ENCODE measurements at regions not wholly inside any gene's neighbourhood (a gene's known extent, or its start where the extent isn't known, plus 50 kb on each side); places are given as distances from the start of the nearest gene placed in this dataset.

DNA sequence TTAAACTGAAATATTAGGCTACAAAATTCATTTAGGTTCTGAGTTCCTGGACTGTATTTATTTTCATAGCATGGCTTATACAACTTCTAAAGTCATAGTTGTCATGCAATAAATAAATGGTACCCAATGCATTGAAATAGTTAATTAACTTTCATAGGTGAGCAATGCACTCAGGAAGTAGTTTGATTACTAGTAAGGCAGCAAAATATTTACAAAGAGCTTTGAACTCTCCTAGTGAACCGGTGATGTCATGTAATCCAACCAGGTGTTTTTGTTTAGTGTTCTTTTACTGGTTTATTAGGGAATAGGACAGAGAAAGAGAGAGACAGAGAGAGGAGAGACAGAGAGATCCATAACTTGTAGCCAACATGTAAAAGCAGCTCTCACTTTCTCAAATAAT lies 228.6 kb upstream of the CTSO start:
- Histone ChIP-seq H3F3A (ENCODE audit: insufficient read depth) (no peaks in the 10 kb centered on the region), H2AFZ (ENCODE audit: low read depth, low read length, severe bottlenecking) (no peak overlapping the region)

DNA sequence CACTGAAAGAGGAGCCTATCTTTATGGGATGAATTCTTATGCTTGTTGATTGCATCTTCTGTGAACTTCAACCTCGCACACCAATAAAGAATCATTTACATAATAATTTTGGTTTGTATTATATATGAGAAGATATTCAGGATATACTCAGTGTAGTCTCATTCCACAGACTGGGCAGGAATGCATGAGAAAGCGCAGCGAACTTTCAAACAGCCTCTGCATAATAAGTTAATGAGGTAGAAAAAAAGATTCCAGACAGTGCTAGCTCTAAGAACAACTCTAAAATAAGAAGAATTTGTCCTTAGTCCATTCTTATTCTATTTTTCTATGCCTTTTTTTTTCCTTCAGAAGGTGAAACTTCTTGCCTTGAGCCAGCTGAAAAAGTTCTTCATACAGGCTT lies 224.3 kb upstream of the CTSO start:
- H3K4me2 ChIP-seq (ENCODE audit: low read depth, low read length, poor library complexity, severe bottlenecking) = no peak overlapping the region
- H3K27ac ChIP-seq (ENCODE audit: low read depth, low read length) = no peak overlapping the region
- H2AFZ ChIP-seq (ENCODE audit: low read depth, low read length, severe bottlenecking) = no peak overlapping the region
- H3K4me3 ChIP-seq (ENCODE audit: insufficient read depth, low read length, poor library complexity, severe bottlenecking) = no peak overlapping the region
- no peaks in the 10 kb centered on the region for H3K9me3 ChIP-seq (ENCODE audit: insufficient read depth, low read length)
- H3K36me3 ChIP-seq (ENCODE audit: low read length) = no peaks in the 10 kb centered on the region
- H3K27me3 ChIP-seq (ENCODE audit: low read length) = no peaks in the 10 kb centered on the region
- H3K9me2 ChIP-seq (replicated peaks; ENCODE audit: insufficient read depth, low read length) = no peaks in the 10 kb centered on the region
- TF ChIP-seq EZH2phosphoT487 (conservative IDR thresholded peaks at IDR 0.05; ENCODE audit: low read length) = no peak
- TF ChIP-seq, protein P1, sequence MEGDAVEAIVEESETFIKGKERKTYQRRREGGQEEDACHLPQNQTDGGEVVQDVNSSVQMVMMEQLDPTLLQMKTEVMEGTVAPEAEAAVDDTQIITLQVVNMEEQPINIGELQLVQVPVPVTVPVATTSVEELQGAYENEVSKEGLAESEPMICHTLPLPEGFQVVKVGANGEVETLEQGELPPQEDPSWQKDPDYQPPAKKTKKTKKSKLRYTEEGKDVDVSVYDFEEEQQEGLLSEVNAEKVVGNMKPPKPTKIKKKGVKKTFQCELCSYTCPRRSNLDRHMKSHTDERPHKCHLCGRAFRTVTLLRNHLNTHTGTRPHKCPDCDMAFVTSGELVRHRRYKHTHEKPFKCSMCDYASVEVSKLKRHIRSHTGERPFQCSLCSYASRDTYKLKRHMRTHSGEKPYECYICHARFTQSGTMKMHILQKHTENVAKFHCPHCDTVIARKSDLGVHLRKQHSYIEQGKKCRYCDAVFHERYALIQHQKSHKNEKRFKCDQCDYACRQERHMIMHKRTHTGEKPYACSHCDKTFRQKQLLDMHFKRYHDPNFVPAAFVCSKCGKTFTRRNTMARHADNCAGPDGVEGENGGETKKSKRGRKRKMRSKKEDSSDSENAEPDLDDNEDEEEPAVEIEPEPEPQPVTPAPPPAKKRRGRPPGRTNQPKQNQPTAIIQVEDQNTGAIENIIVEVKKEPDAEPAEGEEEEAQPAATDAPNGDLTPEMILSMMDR (IDR thresholded peaks at IDR 0.05; ENCODE audit: insufficient read depth, low read length, poor library complexity, severe bottlenecking) = no peak
- no peaks in the 10 kb centered on the region for H4K20me1 ChIP-seq (ENCODE audit: low read depth, low read length)
- H3K79me2 ChIP-seq (ENCODE audit: insufficient read depth, low read length) = no peaks in the 10 kb centered on the region
- no peaks in the 10 kb centered on the region for H3F3A ChIP-seq (ENCODE audit: insufficient read depth)
- H3K9ac ChIP-seq (ENCODE audit: low read length) = no peak overlapping the region

More for the DNA sequence above, 228.6 kb upstream of the CTSO start:
- Histone ChIP-seq H3K4me3 (ENCODE audit: insufficient read depth, low read length, poor library complexity, severe bottlenecking) (no peak overlapping the region), H3K79me2 (ENCODE audit: insufficient read depth, low read length) (no peaks in the 10 kb centered on the region), H4K20me1 (ENCODE audit: low read depth, low read length) (no peaks in the 10 kb centered on the region), H3K9me3 (ENCODE audit: insufficient read depth, low read length) (no peaks in the 10 kb centered on the region), H3K36me3 (ENCODE audit: low read length) (no peaks in the 10 kb centered on the region), H3K27me3 (ENCODE audit: low read length) (no peaks in the 10 kb centered on the region), H3K27ac (ENCODE audit: low read depth, low read length) (no peak overlapping the region), H3K9me2 (replicated peaks; ENCODE audit: insufficient read depth, low read length) (no peaks in the 10 kb centered on the region), H3K4me2 (ENCODE audit: low read depth, low read length, poor library complexity, severe bottlenecking) (no peak overlapping the region), H3K9ac (ENCODE audit: low read length) (no peak overlapping the region)
- TF ChIP-seq, protein P1 (IDR thresholded peaks at IDR 0.05; ENCODE audit: insufficient read depth, low read length, poor library complexity, severe bottlenecking) = no peak
- TF ChIP-seq EZH2phosphoT487 (conservative IDR thresholded peaks at IDR 0.05; ENCODE audit: low read length) = no peak

DNA sequence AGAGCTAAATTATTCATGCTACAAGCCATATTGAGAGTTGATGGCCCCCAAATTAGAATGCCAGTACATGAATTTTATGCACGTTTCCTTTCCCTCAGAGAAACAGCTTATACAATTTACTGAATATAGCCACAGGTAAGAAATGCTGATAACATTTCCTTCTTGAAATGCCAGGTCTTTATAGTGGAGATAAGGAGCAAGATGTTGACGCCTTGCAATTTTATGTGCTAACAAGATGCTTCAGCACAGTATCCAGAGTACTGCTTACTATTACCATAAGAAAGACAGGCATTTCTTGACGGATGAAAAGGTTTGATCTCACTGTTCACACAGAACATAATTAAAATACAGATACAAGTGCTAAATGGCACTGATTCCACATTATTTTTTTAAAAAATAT lies 223.2 kb upstream of the CTSO start:
- H3K27ac ChIP-seq (ENCODE audit: low read depth, low read length) = no peak overlapping the region
- no peak overlapping the region for H3K4me3 ChIP-seq (ENCODE audit: insufficient read depth, low read length, poor library complexity, severe bottlenecking)
- TF ChIP-seq EZH2phosphoT487 (conservative IDR thresholded peaks at IDR 0.05; ENCODE audit: low read length) = no peak
- TF ChIP-seq, protein P1 (IDR thresholded peaks at IDR 0.05; ENCODE audit: insufficient read depth, low read length, poor library complexity, severe bottlenecking) = no peak
- H3K9ac ChIP-seq (ENCODE audit: low read length) = no peak overlapping the region
- H3K36me3 ChIP-seq (ENCODE audit: low read length) = no peaks in the 10 kb centered on the region
- H2AFZ ChIP-seq (ENCODE audit: low read depth, low read length, severe bottlenecking) = no peak overlapping the region
- no peaks in the 10 kb centered on the region for H4K20me1 ChIP-seq (ENCODE audit: low read depth, low read length)
- H3K4me2 ChIP-seq (ENCODE audit: low read depth, low read length, poor library complexity, severe bottlenecking) = no peak overlapping the region
- no peaks in the 10 kb centered on the region for H3K9me2 ChIP-seq (replicated peaks; ENCODE audit: insufficient read depth, low read length)
- no peaks in the 10 kb centered on the region for H3F3A ChIP-seq (ENCODE audit: insufficient read depth)
- H3K79me2 ChIP-seq (ENCODE audit: insufficient read depth, low read length) = no peaks in the 10 kb centered on the region
- H3K9me3 ChIP-seq (ENCODE audit: insufficient read depth, low read length) = no peaks in the 10 kb centered on the region
- no peaks in the 10 kb centered on the region for H3K27me3 ChIP-seq (ENCODE audit: low read length)
